ENCODE measurements at regions not wholly inside any gene's neighbourhood (a gene's known extent, or its start where the extent isn't known, plus 50 kb on each side); places are given as distances from the start of the nearest gene placed in this dataset.

DNA sequence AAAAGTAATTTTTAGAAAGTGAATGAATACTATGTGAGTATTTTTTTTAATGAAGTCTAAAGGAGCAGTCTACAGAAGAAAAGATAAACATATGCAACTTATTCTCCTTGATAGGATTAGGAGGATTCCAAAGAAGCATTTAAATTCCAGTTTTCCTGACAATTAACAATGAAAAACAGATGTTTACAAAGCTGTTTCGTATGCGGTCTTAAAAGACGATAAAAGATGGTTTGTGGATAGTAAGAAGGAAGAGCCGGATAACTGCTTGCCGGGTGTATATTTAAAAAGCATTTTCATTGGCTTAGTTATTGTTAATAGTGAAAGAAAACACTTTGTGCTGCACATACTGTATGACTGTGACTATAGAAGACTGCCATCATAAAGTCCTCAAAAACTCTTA, 120.0 kb upstream of the C11orf58 start:
- TF ChIP-seq, protein P1, sequence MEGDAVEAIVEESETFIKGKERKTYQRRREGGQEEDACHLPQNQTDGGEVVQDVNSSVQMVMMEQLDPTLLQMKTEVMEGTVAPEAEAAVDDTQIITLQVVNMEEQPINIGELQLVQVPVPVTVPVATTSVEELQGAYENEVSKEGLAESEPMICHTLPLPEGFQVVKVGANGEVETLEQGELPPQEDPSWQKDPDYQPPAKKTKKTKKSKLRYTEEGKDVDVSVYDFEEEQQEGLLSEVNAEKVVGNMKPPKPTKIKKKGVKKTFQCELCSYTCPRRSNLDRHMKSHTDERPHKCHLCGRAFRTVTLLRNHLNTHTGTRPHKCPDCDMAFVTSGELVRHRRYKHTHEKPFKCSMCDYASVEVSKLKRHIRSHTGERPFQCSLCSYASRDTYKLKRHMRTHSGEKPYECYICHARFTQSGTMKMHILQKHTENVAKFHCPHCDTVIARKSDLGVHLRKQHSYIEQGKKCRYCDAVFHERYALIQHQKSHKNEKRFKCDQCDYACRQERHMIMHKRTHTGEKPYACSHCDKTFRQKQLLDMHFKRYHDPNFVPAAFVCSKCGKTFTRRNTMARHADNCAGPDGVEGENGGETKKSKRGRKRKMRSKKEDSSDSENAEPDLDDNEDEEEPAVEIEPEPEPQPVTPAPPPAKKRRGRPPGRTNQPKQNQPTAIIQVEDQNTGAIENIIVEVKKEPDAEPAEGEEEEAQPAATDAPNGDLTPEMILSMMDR (conservative IDR thresholded peaks at IDR 0.05 in 1 of 2, IDR thresholded peaks at IDR 0.05 in 1 of 2; ENCODE audit: extremely low read depth in 1 of 2, insufficient read depth in 1 of 2, low read depth in 1 of 2, low read length in 2 of 2), result no peak
- TF ChIP-seq EZH2 (IDR thresholded peaks at IDR 0.05; ENCODE audit: borderline replicate concordance, low read length), result no peak

Data from mammary epithelial cell (primary cell).